ENCODE measurements at regions not wholly inside any gene's neighbourhood (a gene's known extent, or its start where the extent isn't known, plus 50 kb on each side); places are given as distances from the start of the nearest gene placed in this dataset.
"Not testable (repeated sequence)": the region's sequence is repeated elsewhere in the genome, so short reads cannot be mapped to it uniquely, and the experiment has no call there.

DNA sequence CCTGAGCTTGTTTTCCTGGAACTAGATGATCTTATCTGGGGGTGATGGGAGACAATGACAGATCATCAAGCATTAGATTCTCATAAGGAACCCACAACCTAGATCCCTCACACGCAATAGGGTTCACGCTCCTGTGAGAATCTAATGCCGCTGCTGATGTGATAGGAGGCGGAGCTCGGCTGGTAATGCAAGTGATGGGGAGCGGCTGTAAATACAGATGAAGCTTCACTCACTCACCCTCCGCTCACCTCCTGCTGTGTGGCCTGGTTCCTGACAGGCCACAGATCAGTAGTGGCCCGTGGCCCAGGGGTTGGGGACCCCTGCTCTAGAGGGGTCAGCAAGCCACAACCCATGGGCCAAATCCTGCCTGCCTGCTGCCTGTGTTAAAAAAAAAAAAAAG, 435.9 kb downstream of the CD83 start:
- DNase-seq (ENCODE audit: low read depth) = no peak
- no peak overlapping the region for H3K4me3 ChIP-seq (ENCODE audit: low read depth, low read length)
- TF ChIP-seq, protein P1, sequence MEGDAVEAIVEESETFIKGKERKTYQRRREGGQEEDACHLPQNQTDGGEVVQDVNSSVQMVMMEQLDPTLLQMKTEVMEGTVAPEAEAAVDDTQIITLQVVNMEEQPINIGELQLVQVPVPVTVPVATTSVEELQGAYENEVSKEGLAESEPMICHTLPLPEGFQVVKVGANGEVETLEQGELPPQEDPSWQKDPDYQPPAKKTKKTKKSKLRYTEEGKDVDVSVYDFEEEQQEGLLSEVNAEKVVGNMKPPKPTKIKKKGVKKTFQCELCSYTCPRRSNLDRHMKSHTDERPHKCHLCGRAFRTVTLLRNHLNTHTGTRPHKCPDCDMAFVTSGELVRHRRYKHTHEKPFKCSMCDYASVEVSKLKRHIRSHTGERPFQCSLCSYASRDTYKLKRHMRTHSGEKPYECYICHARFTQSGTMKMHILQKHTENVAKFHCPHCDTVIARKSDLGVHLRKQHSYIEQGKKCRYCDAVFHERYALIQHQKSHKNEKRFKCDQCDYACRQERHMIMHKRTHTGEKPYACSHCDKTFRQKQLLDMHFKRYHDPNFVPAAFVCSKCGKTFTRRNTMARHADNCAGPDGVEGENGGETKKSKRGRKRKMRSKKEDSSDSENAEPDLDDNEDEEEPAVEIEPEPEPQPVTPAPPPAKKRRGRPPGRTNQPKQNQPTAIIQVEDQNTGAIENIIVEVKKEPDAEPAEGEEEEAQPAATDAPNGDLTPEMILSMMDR (conservative IDR thresholded peaks at IDR 0.05; ENCODE audit: low read depth, low read length) = no peak

DNA sequence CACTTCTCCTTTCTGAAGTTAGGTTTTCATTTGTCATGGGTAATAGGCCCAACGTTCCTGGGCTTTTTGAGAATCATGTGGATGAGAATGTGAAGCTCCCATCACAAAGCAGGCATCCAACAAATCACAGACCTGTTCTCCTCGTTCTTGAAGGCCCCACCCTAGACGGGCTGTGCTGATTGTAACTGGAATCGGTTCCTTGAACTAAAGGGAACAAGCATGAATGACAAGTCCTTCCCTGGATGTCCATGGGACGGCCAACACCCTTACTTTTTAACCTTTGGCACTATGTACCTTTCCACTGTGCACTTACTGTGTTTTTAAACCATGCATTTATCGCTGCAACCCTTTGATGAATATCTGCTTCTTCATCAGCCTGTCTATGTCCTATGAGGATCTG, 438.2 kb downstream of the CD83 start:
- TF ChIP-seq, protein P1 (conservative IDR thresholded peaks at IDR 0.05; ENCODE audit: low read depth, low read length) = no peak
- DNase-seq (ENCODE audit: low read depth) = no peak
- H3K4me3 ChIP-seq (ENCODE audit: low read depth, low read length) = no peak overlapping the region

DNA sequence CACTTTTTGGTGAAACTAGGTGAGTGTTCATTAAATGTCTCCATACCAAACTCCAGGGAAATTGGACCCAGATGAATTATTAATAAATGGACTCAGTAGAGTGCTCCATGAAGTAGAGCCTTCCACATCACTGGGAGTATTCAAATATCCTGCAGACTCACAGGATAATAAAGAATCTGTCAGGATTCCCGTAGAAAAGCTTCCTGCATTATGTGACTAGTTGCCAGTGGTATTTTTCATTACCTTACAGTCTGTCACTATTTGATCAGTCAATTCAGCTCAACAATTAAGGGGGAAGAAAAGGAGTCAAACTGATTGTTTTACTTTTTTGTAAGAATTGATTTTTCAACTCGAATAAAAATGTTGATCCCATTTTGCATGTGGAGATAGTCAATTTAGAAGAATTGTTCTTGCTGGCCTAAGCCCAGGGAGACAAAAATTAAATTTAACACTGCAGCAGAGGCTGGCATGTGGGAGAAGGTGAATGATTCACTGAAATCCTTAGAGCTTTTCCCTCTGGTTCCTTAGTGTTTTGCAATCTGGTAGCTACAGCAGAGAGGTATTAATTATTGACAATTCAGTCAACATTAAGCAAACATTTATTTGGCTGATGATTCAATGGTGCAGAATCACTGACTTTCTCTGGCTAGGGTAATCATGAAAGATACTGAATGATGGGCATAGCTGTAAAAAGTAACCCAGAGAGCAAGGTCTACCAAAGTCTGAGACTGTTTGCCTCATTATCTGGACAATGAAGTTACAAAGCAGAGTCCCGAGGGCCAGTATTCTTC, 442.4 kb downstream of the CD83 start:
- TF ChIP-seq, protein P1 (conservative IDR thresholded peaks at IDR 0.05; ENCODE audit: low read depth, low read length) = no peak
- H3K4me3 ChIP-seq (ENCODE audit: low read depth, low read length) = no peak overlapping the region
- peak; percentile 95 for DNase-seq (ENCODE audit: low read depth)

DNA sequence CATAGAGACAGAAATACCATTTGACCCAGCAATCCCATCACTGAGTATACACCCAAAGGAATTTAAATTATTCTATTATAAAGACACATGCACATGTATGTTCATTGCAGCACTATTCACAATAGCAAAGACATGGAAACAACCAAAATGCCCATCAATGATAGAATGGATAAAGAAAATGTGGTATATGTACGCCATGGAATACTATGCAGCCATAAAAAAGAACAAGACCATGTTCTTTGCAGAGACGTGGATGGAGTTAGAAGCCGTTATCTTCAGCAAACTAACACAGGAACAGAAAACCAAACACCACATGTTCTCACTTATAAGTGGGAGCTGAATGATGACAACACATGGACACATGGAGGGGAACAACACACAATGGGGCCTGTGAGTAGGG, 444.0 kb downstream of the CD83 start:
- DNase-seq (ENCODE audit: low read depth); H3K4me3 ChIP-seq (ENCODE audit: low read depth, low read length): not testable (repeated sequence)

DNA sequence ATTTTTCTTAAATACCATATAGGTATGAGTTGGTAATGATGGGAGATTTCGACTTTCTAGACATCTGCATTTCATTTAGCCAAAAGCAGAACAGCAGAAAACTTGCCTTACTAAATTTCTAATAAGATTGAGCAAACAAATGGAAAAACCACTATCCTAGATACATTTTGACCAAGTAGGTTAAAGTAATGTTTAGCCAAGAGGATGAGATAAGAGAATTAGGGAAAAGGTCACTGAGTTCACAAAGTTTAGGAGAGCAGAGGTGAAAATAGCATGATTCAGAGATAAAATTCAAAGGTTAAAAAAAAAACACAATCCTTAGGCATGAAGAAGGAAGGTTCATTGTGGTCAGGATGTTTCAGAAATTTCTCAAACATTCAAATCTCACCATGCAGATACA, 450.3 kb downstream of the CD83 start:
- H3K4me3 ChIP-seq (ENCODE audit: low read depth, low read length) = no peak overlapping the region
- DNase-seq (ENCODE audit: low read depth) = no peak
- TF ChIP-seq, protein P1 (conservative IDR thresholded peaks at IDR 0.05; ENCODE audit: low read depth, low read length) = no peak

DNA sequence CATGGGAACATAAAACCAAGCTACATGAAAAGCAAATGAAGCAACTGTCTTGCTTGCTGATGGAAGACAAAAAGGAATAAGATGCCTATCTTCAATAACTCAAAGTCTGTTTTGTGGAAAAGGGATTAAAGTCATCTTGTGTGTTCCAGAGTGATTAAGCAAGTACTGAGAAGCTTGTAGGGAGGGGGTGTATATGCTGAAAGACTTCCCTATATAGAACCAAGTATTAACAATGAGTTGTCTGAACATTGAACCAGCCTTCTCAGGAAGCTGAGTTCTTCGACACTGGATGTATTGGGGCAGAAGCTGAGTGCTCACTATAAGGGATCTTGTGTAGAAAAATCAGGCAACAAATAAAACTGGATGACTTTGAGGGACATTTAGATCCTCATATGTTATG, 451.8 kb downstream of the CD83 start:
- TF ChIP-seq, protein P1 (conservative IDR thresholded peaks at IDR 0.05; ENCODE audit: low read depth, low read length) = no peak
- no peak for DNase-seq (ENCODE audit: low read depth)
- no peak overlapping the region for H3K4me3 ChIP-seq (ENCODE audit: low read depth, low read length)

DNA sequence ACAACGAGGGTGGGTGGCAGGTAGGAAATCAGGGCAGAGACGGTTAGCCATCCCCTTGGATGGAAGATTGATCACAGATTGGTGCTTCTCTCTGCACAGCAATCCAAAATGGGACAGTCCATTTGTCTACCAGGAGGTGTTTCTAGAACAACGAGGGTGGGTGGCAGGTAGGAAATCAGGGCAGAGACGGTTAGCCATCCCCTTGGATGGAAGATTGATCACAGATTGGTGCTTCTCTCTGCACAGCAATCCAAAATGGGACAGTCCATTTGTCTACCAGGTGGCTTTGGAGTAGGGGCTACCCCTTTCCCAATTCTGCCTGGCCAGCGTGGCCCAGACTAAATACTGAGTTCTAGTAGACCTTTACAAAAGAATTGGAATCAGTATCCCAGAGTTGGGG, 452.3 kb downstream of the CD83 start:
- DNase-seq (ENCODE audit: low read depth); H3K4me3 ChIP-seq (ENCODE audit: low read depth, low read length): not testable (repeated sequence)

DNA sequence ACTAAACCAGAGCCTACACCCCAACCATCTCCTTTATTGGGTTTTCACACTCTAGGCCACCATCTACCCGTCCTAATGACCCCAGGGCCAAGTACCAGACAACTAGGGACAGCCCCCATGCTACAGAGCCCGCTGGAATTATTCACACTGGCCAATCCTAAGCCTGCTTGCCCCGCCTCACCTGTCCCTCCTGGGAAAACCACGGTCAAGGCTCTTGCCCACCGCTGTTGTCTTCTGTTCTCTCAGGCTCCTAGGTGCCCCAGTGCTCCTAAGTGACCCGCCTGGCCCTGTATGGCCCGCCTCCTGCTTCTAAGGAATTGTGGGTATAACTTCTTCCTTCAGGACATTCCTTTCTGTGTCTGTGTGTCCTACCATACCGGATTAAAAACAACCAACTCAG, 453.4 kb downstream of the CD83 start:
- TF ChIP-seq, protein P1 (conservative IDR thresholded peaks at IDR 0.05; ENCODE audit: low read depth, low read length) = no peak
- no peak for DNase-seq (ENCODE audit: low read depth)
- no peak overlapping the region for H3K4me3 ChIP-seq (ENCODE audit: low read depth, low read length)

Measured in epithelial cell of proximal tubule (primary cell).